ENCODE measurements at regions not wholly inside any gene's neighbourhood (a gene's known extent, or its start where the extent isn't known, plus 50 kb on each side); places are given as distances from the start of the nearest gene placed in this dataset.

GRCh38 chr2:9693646-9694045, 62.8 kb upstream of the YWHAQ start:
- no peak for TF ChIP-seq CTCF (conservative IDR thresholded peaks at IDR 0.05)
- H3K27ac ChIP-seq, result no peak overlapping the region

GRCh38 chr2:9694661-9695234, 64.0 kb upstream of the YWHAQ start:
- TF ChIP-seq CTCF (conservative IDR thresholded peaks at IDR 0.05), result no peak
- no peak overlapping the region for H3K27ac ChIP-seq

- no peak for TF ChIP-seq CTCF (conservative IDR thresholded peaks at IDR 0.05)
- no peak overlapping the region for H3K27ac ChIP-seq
Observed at GRCh38 chr2:9695941-9696340, 65.1 kb upstream of the YWHAQ start.

- no peak for TF ChIP-seq CTCF (conservative IDR thresholded peaks at IDR 0.05)
- H3K27ac ChIP-seq, result no peak overlapping the region
Observed at GRCh38 chr2:9696731-9697130, 65.9 kb upstream of the YWHAQ start.

- TF ChIP-seq CTCF (conservative IDR thresholded peaks at IDR 0.05), result no peak
- no peak overlapping the region for H3K27ac ChIP-seq
Observed at GRCh38 chr2:9697909-9698308, 67.1 kb upstream of the YWHAQ start.

GRCh38 chr2:9699139-9700108, 68.6 kb upstream of the YWHAQ start:
- no peak for TF ChIP-seq CTCF (conservative IDR thresholded peaks at IDR 0.05)
- no peak overlapping the region for H3K27ac ChIP-seq

- no peak for TF ChIP-seq CTCF (conservative IDR thresholded peaks at IDR 0.05)
Observed at GRCh38 chr2:9700109-9700495, 69.3 kb upstream of the YWHAQ start.

More at GRCh38 chr2:9700109-9700495, 69.3 kb upstream of the YWHAQ start:
- H3K27ac ChIP-seq, result no peak overlapping the region
